MV-4-11 (cell line): ENCODE measurements at regions not wholly inside any gene's neighbourhood (a gene's known extent, or its start where the extent isn't known, plus 50 kb on each side); places are given as distances from the start of the nearest gene placed in this dataset.

Experiments
- DNase-seq: peaks from one replicate; lab custom pipeline; 2025; lab: John Stamatoyannopoulos, UW

DNA sequence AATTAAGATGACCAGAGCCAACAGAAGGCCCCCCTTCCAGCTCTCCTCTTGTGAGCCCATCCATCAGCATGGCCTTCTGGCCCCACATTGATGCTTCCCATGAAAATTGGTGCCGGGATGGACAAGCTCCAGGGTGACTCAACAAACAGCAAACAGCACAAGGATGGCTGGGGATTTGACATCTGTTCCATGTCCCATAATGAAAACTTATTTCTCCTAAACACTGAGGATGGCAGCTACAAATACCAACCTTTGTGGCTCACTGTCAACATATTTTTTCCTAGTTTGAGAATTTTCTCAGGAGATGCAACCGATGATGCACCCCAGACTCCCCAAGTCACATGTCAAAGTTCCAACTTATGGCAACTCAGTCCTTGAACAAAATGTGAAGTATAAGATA lies 169.6 kb upstream of the SIX2 start:
- DNase-seq: no peak

GRCh38 chr2:45178359-45178758 lies 169.1 kb upstream of the SIX2 start:
- DNase-seq: no peak

DNA sequence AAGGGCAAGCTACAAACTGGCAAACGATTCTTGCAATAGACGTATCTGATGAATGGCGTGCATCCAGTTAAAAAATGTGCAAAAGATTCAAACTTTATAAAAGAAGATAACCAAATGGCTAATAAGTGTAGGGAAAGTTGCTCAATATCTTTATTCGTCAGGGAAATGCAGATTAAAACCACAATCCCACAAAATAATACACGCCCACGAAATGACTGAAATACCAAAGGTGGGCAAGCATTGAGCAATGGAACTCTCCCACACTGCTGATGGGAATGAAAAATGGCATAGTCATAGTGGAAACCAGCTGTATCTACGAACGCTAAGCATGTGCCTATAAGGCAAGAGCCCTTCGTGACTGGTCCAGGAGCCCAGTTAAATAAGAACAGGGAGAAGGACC lies 168.6 kb upstream of the SIX2 start:
- DNase-seq: peak; percentile 8

DNA sequence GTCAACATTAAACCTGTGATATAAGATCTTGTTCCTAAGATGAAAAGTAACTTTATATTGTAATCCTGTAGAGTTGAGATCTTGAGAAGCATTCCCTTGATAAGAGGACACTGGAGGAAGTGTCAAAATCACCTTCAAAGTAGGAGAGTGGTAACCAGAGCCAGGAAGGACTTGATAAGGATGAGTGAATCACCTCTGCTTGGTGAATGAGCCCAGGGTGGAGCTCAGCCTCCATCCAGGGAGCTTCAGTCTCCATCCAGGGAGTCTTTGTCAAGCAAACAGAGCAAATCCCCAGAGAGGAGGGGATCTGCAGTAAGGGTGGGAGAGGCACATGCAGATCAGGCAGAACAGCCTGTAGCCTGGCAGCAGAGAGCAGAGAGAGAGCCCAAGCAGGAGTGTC lies 167.1 kb upstream of the SIX2 start:
- no peak for DNase-seq

DNA sequence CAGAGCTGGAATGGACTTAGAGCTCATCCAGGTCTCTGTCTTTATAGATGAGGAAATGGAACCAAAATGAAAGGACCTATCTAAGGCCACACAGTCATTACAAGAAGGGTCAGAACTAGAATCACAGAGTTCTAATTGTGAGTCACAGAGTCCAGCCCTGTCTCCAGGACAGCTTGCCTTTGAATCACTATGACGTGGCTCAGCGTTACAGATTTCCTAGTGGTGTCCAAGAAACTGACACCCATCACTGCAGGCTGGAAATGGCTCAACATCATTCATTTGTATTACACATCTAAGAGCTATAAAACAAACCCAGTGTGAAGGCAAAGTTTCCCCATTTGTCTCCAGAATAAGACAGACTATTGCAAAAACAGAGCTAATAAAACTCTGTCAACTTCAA lies 164.3 kb upstream of the SIX2 start:
- DNase-seq: no peak

DNA sequence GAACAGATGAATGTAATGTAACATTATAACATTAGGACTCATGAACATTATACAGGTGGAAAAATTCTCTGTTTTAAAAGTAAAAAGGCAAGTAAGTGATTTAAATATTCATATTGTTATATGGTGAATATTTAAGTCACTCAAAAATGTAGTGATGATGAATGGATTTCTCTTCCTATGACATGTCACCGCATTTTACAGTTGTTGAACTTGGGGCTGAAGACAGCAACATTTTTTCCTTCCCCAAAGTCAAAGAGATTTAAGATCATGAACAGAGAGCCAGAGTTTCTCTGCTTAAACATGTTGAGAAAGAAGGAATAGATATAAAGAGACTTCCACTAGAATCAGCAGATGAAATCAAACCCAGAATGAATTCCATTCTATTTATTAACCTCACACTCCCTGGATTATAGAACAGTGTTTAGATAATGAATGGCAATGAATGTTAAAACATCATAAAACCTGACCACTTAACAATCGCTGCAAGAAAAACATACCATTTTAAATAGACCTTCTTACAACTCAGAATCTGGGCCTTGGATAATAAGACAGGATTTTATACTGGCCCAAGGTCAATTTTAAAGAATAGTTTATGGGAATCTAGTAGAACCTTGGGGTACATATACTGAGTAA lies 163.6 kb upstream of the SIX2 start:
- DNase-seq: no peak

DNA sequence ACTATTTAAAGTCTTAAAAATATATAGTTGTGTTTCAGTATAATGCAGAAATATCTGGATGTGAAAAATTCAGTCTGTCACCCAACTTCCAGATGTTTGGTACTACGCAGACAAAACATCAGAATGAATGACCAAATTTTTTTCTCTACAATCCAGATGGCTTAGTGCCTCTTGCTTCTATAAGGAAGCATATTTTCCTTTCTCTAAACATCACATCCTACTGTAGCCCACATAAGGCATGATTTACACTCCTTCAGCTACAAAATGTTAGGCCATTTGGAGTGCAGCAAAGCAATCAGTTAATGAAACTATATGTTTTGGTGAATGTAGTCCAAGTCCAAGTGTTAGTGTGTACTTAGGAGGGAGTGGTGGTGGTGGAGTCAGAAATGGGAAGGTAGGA lies 162.9 kb upstream of the SIX2 start:
- DNase-seq: no peak

DNA sequence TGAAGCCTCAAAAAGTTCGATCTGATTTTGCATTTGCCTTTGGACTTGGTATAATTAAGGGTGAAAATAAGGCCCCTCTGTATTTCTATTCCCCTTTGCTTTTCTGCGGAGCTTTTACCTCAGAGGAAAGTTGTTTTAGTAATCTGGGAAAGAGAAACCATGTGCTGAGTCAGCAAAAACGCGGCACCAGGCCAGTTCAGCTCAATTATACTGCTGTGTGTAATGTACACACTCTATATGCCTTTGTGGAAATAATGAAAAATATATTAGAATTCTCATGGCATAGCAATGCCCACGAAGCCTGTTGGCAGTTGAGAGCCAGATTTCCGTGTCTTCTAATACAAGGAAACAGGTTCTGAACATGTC lies 161.9 kb upstream of the SIX2 start:
- DNase-seq: no peak

GRCh38 chr2:45170191-45171135 lies 161.2 kb upstream of the SIX2 start:
- DNase-seq: no peak

DNA sequence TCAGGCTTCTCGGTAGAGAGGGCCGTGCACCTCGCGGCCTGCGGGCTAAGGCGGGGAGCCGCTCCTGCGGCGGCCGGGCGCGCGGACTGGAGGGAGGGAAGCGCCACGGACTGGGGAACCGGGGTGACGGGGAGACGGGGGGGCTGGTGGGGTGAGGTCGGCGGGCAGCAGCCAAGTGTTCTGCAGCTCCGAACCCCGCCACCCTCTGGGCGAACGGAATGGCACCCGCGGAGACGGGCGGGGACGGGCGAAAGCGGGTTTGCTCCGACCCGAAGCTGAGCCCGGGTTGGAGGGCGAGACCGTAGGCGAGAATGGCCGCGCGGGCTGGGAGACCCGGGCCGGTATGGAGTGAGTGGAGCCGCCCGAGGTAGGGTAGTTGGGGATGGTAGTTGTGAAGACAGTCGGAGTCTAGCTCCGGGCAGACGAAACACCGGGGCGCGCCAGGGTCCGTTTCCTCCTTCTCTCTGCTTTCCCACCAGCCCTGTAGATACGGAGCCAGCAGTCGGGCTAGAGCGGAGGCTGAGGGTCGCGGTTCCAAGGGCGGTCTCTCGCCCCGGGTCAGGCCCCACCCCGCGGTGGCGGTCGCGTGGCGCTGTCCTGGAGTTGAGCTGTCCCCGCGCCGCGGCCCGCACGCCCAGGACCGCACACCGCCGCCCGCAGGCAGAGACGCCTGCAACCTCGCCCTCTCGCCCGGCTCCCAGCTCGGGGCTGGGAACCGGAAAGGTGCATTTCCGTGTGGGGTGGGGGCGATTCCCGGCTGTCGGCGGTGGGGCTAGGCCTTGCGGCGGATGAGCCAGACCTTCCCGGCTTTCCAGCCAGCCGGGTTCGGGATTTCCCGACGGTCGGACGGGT lies 160.3 kb upstream of the SIX2 start:
- no peak for DNase-seq

- peak; percentile 5 for DNase-seq
These were observed 159.6 kb upstream of the SIX2 start for GRCh38 chr2:45168711-45169338.

- no peak for DNase-seq
These were observed 158.8 kb upstream of the SIX2 start for GRCh38 chr2:45167920-45168629.

DNA sequence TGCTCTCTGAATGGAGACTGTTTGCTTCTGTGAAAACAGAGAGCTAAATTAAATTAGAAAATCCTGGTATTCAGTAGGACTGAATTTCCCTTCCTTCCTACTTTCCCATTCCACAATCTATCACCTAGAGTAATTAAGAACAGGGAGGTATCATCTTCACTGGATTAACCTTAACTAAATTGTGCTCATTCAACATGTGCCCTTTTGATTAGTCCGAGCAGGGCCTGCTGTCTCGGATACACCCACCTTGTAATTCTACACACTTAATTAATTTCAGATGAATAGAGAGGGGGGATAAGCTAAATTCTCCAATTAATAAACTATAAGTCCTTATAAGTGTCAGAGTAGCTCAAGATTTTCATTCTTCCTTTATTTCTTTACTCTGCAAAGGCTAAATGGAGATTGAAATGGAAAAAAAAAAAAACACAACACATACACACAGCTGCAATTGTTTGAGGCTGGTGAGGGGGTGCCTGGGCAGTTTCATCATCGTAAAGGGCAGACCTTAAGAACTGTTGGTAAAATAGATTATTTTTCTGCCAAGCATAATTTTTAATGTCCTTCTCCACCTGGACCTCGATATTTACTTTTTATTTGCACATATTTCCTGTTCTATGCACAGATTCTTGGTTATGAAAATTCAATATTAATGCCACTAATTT lies 157.1 kb upstream of the SIX2 start:
- no peak for DNase-seq

- no peak for DNase-seq
These were observed 153.5 kb upstream of the SIX2 start for GRCh38 chr2:45162711-45163110.

DNA sequence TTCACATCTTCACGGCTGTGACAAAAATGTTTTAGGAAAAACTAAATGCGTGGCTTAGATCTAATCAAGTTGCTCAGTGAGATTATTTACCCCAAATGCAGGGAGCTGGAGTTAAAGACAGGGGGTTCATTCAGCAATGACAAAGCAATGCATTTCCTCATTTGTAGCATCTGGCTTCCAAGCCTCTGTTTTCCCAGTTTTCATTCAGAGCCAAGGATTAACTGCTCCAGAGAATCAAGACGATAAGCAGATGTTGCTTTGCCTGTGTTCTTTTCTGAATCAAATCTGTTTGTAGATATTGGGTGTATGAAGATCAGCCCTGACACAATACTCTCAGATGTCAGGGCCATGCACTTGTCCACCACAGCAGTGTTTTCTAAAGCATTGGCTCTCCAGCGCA lies 147.4 kb upstream of the SIX2 start:
- no peak for DNase-seq

DNA sequence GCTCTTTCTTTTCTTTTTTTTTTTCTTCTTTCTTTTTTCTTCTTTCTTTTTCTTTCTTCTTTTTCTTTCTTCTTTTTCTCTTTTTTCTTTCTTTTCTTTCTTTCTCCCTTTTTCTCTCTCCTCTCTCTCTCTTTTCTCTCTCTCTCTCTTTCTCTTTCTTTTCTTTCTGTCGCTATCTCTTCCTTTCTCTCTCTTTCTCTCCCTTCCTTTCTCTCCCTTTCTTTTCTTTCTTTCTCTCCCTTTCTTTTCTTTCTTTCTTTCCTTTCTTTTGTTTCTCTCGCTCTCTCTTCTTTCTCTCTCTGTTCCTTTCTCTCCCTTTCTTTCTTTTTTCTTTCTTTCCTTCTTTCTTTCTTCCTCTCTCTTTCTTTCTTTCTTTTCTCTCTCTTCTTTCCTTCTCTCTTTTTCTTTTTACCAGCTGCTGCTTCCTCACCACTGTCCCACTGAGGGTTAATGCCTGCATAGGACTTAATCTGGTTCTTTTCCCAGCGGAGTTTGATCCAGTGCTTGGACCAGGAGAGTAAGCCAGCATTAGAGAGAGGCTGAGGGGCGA lies 145.4 kb upstream of the SIX2 start:
- DNase-seq: no peak

DNA sequence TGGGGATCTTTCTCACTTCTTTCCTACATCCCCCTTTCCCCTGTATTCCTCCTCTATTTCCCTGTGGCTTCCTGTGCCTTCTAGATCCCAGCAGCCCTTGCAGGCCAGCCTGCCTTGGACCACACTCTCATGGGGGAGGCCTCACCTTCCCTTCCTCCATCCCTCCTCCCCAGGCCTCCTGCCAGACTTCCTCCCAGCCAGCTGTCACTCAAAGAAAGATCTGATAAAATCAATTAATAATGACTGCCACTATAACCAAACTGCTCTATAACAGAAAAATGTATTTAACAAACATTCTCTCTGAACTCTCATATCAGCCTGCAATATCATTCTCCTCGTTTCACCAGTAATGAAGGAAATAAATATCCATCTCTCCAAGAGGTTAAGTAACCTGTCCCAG lies 144.9 kb upstream of the SIX2 start:
- DNase-seq: no peak

GRCh38 chr2:45153121-45153520 lies 143.9 kb upstream of the SIX2 start:
- DNase-seq: no peak

- DNase-seq: no peak
These were observed 143.4 kb upstream of the SIX2 start for GRCh38 chr2:45152691-45153090.

DNA sequence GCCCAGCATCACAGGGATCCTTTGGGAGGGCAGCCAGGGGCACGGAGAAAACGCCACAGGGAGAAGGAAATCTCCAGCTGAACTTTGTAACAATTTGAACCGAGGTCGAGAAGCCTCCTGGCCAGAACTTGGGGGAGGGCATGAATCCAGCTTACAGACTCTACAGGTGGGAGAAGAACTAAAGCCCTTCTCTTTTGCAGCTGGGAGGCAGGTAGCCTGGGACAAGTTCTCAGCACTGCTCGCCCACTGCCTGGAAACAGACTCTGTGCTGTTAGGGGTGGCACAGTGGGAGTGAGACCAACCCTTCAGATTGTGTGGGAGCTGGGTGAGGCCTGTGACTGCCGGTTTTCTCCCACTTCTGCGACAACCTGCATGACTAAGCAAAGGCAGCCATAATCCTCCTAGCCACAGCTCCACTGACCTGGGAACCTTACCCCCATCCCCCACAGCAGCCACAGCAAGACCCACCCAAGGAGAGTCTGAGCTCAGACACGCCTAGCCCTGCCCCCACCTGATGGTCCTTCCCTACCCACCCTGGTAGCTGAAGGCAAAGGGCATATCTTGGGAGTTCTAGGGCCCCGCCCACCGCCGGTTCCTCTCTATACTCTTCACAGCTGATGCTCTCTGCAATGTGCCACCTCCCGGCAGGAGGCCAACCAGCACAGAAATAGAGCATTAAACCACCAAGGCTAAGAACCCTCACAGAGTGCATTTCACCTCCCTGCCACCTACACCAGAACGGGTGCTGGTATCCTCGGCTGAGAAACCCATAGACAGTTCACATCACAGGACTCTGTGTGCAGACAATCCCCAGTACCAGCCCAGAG lies 136.0 kb upstream of the SIX2 start:
- no peak for DNase-seq
